Parathyroid adenoma (tissue), 2 donors: ENCODE measurements at regions not wholly inside any gene's neighbourhood (a gene's known extent, or its start where the extent isn't known, plus 50 kb on each side); places are given as distances from the start of the nearest gene placed in this dataset.

Experiments used
- H2AFZ ChIP-seq: fragments of 300-600 bp; sonication (generic); one replicate; pipeline ENCODE4 v1.7.0; 2017; ENCODE audit warnings: antibody characterized with exemption, mild to moderate bottlenecking
- H3K27ac ChIP-seq: fragments of 300-600 bp; sonication (generic); one replicate; pipeline ENCODE4 v1.7.0; 2017
- H3K27me3 ChIP-seq: fragments of 300-600 bp; sonication (generic); one replicate; pipeline ENCODE4 v1.7.0; 2017; ENCODE audit warnings: low read length; ENCODE audit not compliant: control insufficient read depth, insufficient read depth
- H3K36me3 ChIP-seq: fragments of 300-600 bp; sonication (generic); one replicate; pipeline ENCODE4 v1.7.0; 2017; ENCODE audit warnings: low read length; ENCODE audit not compliant: control insufficient read depth, insufficient read depth
- H3K4me1 ChIP-seq: fragments of 300-600 bp; sonication (generic); one replicate; pipeline ENCODE4 v1.7.0; 2017; ENCODE audit warnings: control low read depth
- H3K4me2 ChIP-seq: fragments of 300-600 bp; sonication (generic); one replicate; pipeline ENCODE4 v1.7.0; 2017; ENCODE audit warnings: low read length
- H3K4me3 ChIP-seq: fragments of 300-600 bp; sonication (generic); one replicate; pipeline ENCODE4 v1.7.0; 2017; ENCODE audit warnings: low read depth, low read length
- H3K79me2 ChIP-seq: fragments of 300-600 bp; sonication (generic); one replicate; pipeline ENCODE4 v1.7.0; 2017; ENCODE audit warnings: control low read depth
- H3K9ac ChIP-seq: fragments of 300-600 bp; sonication (generic); one replicate; pipeline ENCODE4 v1.7.0; 2017; ENCODE audit warnings: mild to moderate bottlenecking
- H3K9me3 ChIP-seq: fragments of 300-600 bp; sonication (generic); one replicate; pipeline ENCODE4 v1.7.0; 2017; ENCODE audit warnings: low read length; ENCODE audit not compliant: control insufficient read depth
- TF ChIP-seq, protein P1 (sequence below): fragments of 300-600 bp; sonication (generic); IDR thresholded peaks from one replicate; pipeline ENCODE4 v1.7.0; 2017; ENCODE audit warnings: antibody characterized with exemption, mild to moderate bottlenecking
- donor health status: primary hyperparathyroidism.

DNA sequence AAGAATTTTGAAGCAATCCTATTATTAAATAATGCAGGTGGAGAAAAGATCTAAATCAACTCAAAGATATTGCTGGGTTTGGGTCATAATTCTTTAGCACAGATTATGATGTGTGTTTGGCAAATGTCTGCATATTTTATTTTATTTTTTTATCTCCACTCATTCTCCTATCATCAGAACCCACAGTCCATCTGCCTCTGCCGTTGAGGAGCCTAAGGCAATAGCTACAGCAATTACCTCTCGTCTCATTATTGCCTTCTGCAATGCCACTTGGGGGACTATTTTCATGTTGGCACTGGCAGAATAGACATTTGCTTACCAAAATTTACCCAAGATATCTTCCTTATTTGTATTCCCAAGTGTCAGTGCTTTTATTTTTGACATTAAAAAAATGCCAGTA lies 815.9 kb upstream of the CNTNAP5 start:
- TF ChIP-seq, protein P1, sequence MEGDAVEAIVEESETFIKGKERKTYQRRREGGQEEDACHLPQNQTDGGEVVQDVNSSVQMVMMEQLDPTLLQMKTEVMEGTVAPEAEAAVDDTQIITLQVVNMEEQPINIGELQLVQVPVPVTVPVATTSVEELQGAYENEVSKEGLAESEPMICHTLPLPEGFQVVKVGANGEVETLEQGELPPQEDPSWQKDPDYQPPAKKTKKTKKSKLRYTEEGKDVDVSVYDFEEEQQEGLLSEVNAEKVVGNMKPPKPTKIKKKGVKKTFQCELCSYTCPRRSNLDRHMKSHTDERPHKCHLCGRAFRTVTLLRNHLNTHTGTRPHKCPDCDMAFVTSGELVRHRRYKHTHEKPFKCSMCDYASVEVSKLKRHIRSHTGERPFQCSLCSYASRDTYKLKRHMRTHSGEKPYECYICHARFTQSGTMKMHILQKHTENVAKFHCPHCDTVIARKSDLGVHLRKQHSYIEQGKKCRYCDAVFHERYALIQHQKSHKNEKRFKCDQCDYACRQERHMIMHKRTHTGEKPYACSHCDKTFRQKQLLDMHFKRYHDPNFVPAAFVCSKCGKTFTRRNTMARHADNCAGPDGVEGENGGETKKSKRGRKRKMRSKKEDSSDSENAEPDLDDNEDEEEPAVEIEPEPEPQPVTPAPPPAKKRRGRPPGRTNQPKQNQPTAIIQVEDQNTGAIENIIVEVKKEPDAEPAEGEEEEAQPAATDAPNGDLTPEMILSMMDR, result no peak
- H3K9ac ChIP-seq, result no peak overlapping the region
- H3K27me3 ChIP-seq, result no peaks in the 10 kb centered on the region
- H3K9me3 ChIP-seq, result no peaks in the 10 kb centered on the region
- no peak overlapping the region for H3K4me2 ChIP-seq
- no peaks in the 10 kb centered on the region for H3K36me3 ChIP-seq
- no peaks in the 10 kb centered on the region for H3K4me1 ChIP-seq
- no peak overlapping the region for H3K4me3 ChIP-seq
- H3K27ac ChIP-seq, result no peak overlapping the region
- no peak overlapping the region for H2AFZ ChIP-seq
- no peaks in the 10 kb centered on the region for H3K79me2 ChIP-seq

DNA sequence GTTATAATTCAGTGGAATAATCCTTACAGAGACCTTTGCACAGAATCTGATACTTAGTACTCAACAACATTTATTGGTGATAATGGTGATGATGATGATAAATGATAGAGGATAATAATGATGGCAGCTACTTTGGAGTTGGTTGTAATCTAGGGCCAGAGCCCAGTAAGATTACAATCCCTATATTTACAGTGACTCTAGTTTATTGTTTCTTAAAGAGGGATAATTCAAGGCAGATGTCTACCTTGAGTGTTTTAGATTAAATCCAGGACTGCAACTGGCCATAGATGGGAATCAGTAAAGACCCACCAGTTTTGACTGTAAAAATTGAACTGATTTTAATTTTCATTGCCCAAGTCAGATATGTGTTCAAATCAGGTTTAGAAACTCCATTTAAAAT lies 813.9 kb upstream of the CNTNAP5 start:
- no peaks in the 10 kb centered on the region for H3K4me1 ChIP-seq
- no peaks in the 10 kb centered on the region for H3K79me2 ChIP-seq
- no peak overlapping the region for H2AFZ ChIP-seq
- H3K9me3 ChIP-seq, result no peaks in the 10 kb centered on the region
- no peak overlapping the region for H3K4me3 ChIP-seq
- H3K9ac ChIP-seq, result no peak overlapping the region
- H3K4me2 ChIP-seq, result no peak overlapping the region
- TF ChIP-seq, protein P1, result no peak
- H3K27me3 ChIP-seq, result no peaks in the 10 kb centered on the region
- no peak overlapping the region for H3K27ac ChIP-seq
- no peaks in the 10 kb centered on the region for H3K36me3 ChIP-seq

DNA sequence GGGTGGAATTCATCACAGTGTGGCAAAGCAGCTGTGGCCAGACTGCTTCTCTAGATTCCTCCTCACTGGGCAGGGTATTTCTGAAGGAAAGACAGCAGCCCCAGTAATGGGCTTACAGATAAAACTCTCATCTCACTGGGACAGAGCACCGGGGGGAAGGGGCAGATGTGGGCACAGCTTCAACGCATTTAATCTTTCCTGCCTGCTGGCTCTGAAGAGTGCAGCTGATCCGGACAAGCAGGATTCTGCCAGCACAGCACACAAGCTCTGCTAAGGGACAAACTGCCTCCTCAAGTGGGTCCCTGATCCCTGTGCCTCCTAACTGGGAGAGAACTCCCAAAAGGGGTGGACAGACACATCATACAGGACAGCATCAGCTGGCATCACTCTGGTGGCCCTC lies 779.9 kb upstream of the CNTNAP5 start:
- H3K27ac ChIP-seq, result no peak overlapping the region
- H3K9me3 ChIP-seq, result no peaks in the 10 kb centered on the region
- H3K4me2 ChIP-seq, result no peak overlapping the region

DNA sequence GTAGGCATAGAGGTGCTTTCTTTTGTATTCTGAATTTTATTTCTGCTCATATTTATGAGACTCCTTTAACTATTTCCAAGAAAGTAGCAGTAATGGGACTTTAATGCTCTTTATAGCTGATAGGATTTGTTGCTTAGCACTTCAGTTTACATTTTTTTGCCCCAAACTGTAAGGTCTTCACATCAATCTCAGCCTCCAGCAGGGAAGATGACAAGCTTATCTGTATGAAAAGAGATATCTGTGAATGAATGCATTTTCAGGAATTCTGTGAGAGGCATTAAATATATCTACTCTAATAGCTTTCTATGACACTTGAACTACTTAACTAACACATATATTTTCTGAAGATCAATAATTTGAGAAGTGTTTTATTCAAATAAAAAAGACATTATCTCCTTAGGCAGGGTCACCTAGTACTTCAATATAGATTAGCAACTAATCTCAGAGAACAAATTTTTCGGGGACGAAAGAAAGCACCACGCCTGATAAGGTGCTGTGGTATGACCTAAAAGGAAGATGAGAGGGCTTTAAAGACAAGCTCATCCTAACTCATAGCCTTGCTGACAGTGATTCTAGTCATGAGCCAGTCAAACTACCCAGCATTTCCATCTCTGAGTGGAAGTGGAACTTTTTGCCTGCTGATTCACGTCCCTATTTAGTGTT lies 766.1 kb upstream of the CNTNAP5 start:
- no peak overlapping the region for H3K4me3 ChIP-seq
- no peaks in the 10 kb centered on the region for H3K9me3 ChIP-seq
- no peak overlapping the region for H2AFZ ChIP-seq
- H3K27me3 ChIP-seq, result no peaks in the 10 kb centered on the region
- no peaks in the 10 kb centered on the region for H3K4me1 ChIP-seq
- no peaks in the 10 kb centered on the region for H3K36me3 ChIP-seq
- TF ChIP-seq, protein P1, result no peak
- H3K9ac ChIP-seq, result no peak overlapping the region
- no peaks in the 10 kb centered on the region for H3K79me2 ChIP-seq
- no peak overlapping the region for H3K4me2 ChIP-seq
- H3K27ac ChIP-seq, result no peak overlapping the region

More for the DNA sequence above, 779.9 kb upstream of the CNTNAP5 start:
- Histone ChIP-seq H2AFZ (no peak overlapping the region), H3K79me2 (no peaks in the 10 kb centered on the region), H3K36me3 (no peaks in the 10 kb centered on the region), H3K4me3 (no peak overlapping the region), H3K9ac (no peak overlapping the region), H3K4me1 (no peaks in the 10 kb centered on the region), H3K27me3 (no peaks in the 10 kb centered on the region)
- TF ChIP-seq, protein P1, result no peak

DNA sequence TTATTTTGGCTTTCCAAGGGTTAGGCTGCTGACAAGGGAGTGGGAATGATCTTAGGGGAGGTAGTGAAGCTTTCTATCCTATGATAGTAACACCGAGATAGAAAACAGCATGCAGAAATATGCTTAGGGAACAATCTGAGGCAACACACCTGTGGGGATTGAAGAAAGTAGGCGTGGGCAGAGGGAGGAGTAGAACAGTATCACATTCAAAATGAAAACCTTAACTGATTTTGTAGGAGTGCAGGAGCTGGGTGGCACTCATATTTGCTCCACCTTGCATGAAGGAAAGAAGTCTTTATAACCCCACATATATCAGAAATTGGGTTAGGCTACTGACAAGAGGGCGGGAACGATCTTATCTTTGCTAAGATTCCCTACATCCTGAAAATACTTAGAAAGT lies 762.2 kb upstream of the CNTNAP5 start:
- H3K4me2 ChIP-seq, result no peak overlapping the region
- no peaks in the 10 kb centered on the region for H3K4me1 ChIP-seq
- no peak overlapping the region for H3K9ac ChIP-seq
- TF ChIP-seq, protein P1, result no peak
- H3K79me2 ChIP-seq, result no peaks in the 10 kb centered on the region
- no peak overlapping the region for H3K27ac ChIP-seq
- no peak overlapping the region for H3K4me3 ChIP-seq
- H3K9me3 ChIP-seq, result no peaks in the 10 kb centered on the region
- H2AFZ ChIP-seq, result no peak overlapping the region
- H3K27me3 ChIP-seq, result no peaks in the 10 kb centered on the region
- H3K36me3 ChIP-seq, result no peaks in the 10 kb centered on the region
